ENCODE measurements at regions not wholly inside any gene's neighbourhood (a gene's known extent, or its start where the extent isn't known, plus 50 kb on each side); places are given as distances from the start of the nearest gene placed in this dataset.

DNA sequence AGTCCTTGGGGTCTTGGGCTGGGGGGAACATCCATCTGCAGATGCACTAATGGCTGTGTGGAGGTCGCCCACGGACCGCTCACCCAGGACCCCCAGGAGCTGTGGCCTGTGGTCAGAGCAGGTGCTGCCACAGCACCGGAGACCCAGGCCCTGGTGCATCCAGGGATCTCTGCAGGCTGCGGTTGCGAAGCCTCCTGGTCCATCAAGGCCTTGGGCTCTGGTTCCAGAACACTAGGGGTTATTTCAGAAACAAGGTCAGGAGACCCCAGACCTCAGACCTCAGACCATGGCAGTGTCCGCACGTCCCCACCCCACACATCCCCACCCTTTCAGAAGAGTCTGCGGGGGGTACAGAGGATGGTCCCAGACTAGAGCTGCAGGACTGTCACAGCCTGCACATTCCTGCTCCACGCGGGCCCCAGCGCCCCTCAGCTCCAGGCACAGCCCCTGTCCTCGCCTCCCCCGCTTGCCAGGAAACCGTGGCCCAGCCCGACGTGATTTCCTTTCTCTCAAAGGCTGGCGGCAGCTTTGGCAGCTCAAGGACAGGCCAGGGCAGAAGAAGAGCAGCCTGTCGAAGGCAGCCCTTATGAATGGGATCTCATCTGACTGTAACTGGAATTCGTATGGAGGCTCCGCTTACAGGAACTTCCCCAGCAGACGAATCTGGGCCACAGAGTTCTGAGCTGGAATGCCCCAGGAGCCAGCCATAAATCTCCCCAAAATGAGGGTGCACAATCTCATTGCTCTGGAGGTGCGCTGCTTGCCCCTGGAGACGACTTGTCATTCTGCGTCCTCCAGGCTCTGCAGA, 136.2 kb upstream of the RET start:
- TF ChIP-seq, protein P1, sequence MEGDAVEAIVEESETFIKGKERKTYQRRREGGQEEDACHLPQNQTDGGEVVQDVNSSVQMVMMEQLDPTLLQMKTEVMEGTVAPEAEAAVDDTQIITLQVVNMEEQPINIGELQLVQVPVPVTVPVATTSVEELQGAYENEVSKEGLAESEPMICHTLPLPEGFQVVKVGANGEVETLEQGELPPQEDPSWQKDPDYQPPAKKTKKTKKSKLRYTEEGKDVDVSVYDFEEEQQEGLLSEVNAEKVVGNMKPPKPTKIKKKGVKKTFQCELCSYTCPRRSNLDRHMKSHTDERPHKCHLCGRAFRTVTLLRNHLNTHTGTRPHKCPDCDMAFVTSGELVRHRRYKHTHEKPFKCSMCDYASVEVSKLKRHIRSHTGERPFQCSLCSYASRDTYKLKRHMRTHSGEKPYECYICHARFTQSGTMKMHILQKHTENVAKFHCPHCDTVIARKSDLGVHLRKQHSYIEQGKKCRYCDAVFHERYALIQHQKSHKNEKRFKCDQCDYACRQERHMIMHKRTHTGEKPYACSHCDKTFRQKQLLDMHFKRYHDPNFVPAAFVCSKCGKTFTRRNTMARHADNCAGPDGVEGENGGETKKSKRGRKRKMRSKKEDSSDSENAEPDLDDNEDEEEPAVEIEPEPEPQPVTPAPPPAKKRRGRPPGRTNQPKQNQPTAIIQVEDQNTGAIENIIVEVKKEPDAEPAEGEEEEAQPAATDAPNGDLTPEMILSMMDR (IDR thresholded peaks at IDR 0.05) = no peak
- TF ChIP-seq POLR2A (IDR thresholded peaks at IDR 0.05) = no peak

All from testis (tissue), 2 donors.